ENCODE measurements at regions not wholly inside any gene's neighbourhood (a gene's known extent, or its start where the extent isn't known, plus 50 kb on each side); places are given as distances from the start of the nearest gene placed in this dataset.

DNA sequence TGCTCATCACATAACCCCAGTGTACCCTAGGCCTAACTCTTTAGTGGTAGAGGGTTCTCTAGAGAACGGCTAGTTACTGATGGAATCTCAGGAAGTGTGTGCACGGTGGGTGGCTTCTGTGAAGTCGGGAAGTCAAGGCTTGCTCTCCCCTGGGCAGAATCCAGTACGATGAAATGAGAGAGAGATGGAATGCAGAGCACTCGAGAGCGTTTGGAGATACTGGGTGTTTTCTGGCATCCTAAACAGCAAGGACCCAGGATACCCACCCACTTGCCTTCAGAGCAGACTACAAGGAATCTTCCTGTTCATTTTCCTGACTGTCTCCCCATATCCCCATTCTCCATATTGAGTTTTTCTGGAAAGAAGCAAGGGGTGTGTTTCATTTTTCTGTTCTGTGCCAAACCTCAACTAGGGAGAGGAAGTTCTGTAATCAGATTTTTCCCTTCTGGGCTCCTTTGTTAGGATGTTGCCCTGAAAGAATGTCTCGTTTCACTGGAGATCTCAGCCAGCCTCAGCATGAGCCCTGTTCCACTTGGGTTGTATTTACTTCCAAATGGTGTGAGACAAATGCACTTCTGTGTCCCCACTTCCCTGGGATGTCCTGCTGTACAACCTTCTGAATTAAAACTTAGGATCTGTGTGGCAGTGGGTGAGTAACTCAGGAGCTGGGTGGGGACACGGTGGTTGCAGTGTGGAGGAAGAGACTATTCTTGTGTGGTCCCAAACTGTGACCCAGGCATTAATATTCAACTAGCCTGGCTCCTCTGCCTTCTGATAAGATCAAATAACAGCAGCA, 108.9 kb upstream of the SPRY4 start:
- no peak for DNase-seq (ENCODE audit: low spot score)

DNA sequence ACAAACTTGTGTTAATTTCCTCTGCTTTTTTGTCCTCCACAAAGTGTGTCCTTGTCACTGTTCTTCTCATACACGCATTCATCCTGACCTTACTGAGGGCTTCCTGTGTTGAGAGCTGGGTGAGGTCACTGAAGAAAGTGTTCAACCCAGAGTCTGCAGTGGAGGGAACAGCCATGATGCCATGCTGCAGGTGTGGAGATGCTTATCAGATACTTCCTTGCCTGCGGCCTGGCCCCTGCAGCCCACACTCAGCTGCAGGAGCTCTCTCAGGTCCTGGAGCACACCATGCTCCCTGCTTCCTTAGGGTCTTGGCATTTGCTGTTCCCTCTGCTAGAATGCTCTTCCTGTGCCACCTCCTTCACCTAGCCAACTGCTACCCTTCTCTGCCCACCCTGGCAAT, 108.1 kb upstream of the SPRY4 start:
- DNase-seq (ENCODE audit: low spot score), result peak; percentile 63

- no peak for DNase-seq (ENCODE audit: low spot score)
These were observed 107.6 kb upstream of the SPRY4 start for GRCh38 chr5:142432369-142432863.

- DNase-seq (ENCODE audit: low spot score), result no peak
These were observed 104.1 kb upstream of the SPRY4 start for GRCh38 chr5:142428773-142429473.

DNA sequence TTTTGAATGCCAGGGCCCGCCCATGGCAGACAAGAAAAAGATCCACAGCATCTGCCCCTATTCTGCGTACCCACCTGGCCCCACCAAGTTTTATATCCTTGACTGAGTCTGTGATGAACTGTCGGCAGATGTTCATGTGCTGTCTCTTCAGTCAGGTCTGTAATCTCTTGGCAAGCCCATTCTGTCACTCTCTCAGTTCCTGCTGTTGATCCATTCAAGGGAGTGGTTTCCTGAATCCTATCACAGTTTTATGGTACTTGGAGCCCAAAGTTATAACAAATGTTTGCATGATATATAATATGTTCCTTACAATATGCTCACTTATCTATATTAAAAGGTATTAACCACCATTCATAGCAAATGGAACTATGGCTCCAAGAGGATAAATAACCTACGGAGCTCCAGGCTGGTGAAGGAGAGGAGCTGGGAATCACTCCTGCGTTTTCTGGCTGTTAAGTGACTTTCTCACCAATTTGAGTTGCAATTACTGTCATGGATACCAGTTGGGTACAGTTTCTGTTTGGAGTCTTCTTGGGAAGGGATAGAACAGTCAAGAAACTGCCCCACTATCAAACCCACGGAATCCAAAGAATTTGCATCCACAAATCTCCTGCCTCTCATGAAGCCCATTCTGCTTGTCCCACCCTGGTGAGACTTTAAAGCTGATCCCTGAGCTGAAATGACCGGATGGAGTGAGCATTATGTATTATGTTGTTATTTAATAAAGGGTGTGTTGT, 103.4 kb upstream of the SPRY4 start:
- DNase-seq (ENCODE audit: low spot score), result no peak

- DNase-seq (ENCODE audit: low spot score), result no peak
These were observed 102.7 kb upstream of the SPRY4 start for GRCh38 chr5:142427529-142427928.

- DNase-seq (ENCODE audit: low spot score), result no peak
These were observed 102.2 kb upstream of the SPRY4 start for GRCh38 chr5:142427015-142427364.

DNA sequence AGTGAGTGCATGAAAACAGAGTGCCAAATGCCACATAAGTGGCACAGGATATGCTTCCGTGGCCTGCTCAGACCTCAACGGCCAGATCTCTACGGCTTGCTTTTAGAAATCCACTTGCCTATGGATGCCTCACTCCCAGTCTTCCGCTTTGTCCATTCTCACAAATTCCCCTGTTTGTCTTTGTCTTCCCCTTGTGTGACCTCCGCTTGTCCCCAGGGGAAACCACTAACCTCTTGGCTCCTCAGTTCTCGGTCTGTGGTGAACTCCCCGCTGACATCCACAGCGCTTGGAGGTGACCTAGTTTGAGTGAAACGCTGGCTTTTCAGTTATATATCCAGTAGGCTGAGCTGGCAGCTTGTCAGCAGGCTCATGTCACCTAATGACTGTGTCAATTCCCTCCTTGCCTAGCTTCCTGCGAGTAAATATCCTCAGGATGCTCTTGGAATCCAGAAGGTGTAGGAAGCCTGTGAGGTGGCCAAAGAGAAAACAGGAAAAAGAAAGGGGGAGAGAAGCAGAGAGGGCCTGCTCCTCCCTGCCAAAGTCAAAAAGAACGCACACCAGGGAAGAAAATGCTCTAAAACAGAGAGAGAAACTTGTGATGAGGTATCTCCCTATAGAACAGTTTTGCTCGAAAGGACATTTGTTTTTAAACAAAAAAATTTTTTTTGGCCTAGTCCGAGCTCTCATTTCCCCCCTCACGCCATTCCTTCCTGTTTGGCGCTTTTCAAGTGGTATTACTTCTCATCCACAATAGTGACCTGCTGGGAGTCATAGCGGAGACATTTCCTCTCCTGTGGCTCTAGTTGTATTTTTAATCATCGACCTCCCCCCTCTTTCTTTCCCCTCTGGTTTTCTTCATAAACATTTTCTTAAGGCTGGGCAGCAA, 101.6 kb upstream of the SPRY4 start:
- DNase-seq (ENCODE audit: low spot score), result peak; percentile 46

DNA sequence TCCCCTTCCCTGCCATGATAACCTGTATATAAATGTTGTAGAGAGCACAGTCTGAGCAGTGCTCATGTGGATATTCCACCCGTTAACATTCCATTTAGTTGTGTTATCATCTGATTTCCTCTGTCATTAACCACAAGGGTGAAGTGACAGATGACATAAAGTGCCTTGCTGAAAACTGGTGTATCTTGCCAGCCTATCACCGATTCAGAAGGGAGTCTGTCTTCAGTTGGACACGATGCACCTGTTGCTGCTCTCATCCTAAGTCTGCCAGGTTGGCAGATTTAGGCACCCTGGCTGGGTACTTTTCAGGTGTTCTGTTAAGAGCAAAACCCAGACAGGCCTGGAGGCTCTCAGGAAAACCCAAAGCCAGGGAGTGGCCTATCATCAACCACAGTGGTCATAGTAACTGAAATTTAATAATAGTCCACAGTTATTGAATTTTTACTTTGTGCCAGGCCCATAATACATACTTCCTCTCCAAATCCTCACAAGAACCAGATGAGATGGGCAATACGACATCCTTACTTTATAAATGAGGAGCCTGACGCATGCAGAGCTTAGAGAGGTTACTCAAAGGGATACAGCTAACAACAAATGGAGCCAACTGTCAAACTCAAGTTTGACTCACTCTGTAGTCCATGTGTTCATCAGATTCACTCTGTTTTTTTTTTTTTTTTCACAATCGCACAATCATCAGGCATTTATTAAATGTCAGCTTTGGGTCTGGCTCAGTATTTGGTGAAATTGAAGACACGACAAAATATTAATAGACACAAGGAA, 100.7 kb upstream of the SPRY4 start:
- no peak for DNase-seq (ENCODE audit: low spot score)

- DNase-seq (ENCODE audit: low spot score), result no peak
These were observed 97.6 kb upstream of the SPRY4 start for GRCh38 chr5:142422429-142422828.

DNA sequence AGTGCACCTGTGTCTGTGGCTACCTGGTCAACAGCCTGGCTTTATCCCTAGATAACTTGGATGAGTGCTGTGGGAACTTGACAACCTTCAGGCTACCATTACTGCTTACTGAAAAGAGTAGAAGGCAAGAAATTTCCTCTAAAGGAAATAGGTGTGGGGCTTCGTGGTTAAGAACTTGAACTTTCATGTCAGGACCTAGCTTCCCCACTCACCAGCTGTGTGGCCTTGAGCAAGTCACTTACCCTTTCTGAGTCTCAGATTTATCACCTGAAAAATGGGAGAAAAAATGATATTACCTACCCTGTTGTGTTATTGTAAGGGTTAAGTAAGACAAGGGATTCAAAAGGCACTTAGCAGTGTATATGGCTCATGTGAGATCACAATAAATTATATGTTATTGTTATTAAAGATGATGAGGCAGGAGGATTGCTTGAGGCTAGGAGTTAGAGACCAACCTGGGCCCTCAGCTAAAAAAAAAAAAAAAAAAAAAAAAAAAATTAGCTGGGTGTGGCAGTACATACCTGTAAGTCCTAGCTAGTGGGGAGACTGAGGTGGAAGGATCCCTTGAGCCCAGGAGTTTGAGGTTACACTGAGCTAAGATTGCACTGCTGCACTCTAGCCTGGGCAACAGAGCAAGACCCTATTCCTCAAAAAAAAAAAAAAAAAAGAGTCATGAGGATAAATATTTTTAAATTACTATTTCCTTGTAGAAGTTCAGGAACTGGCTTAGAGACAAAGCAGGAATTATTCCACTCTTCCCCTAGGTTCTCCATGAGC, 97.0 kb upstream of the SPRY4 start:
- no peak for DNase-seq (ENCODE audit: low spot score)

- DNase-seq (ENCODE audit: low spot score), result no peak
These were observed 96.4 kb upstream of the SPRY4 start for GRCh38 chr5:142421228-142421617.

GRCh38 chr5:142420561-142421227, 95.9 kb upstream of the SPRY4 start:
- no peak for DNase-seq (ENCODE audit: low spot score)

GRCh38 chr5:142412581-142412980, 87.8 kb upstream of the SPRY4 start:
- DNase-seq (ENCODE audit: low spot score), result no peak

GRCh38 chr5:142411656-142412425, 87.0 kb upstream of the SPRY4 start:
- DNase-seq (ENCODE audit: low spot score), result no peak

GRCh38 chr5:142411103-142411502, 86.3 kb upstream of the SPRY4 start:
- DNase-seq (ENCODE audit: low spot score), result no peak

- no peak for DNase-seq (ENCODE audit: low spot score)
These were observed 84.2 kb upstream of the SPRY4 start for GRCh38 chr5:142408981-142409481.

- no peak for DNase-seq (ENCODE audit: low spot score)
These were observed 83.7 kb upstream of the SPRY4 start for GRCh38 chr5:142408536-142408935.
